Hepatocyte (in vitro differentiated cells): ENCODE measurements at regions not wholly inside any gene's neighbourhood (a gene's known extent, or its start where the extent isn't known, plus 50 kb on each side); places are given as distances from the start of the nearest gene placed in this dataset.

Source experiments
- DNase-seq: peaks from one replicate; pipeline ENCODE4 v3.0.0-alpha.2; 2016; ENCODE audit warnings: low spot score
- H2AFZ ChIP-seq: fragments of 200-600 bp; sonication (generic); 2 replicates; pipeline ENCODE4 v1.6.0; 2016; ENCODE audit warnings: antibody characterized with exemption, mild to moderate bottlenecking
- H3K27ac ChIP-seq: fragments of 200-600 bp; sonication (generic); 2 replicates; pipeline ENCODE4 v1.5.1; 2016; ENCODE audit warnings: mild to moderate bottlenecking
- H3K27me3 ChIP-seq: fragments of 200-600 bp; sonication (generic); 2 replicates; pipeline ENCODE4 v1.6.1; 2016
- H3K36me3 ChIP-seq: fragments of 200-600 bp; sonication (generic); replicated peaks from 2 replicates; pipeline ENCODE4 v1.5.1; 2016; ENCODE audit warnings: low read depth; ENCODE audit not compliant: insufficient read depth
- H3K4me1 ChIP-seq: fragments of 200-600 bp; sonication (generic); 2 replicates; pipeline ENCODE4 v1.5.1; 2016; ENCODE audit warnings: mild to moderate bottlenecking, moderate library complexity; ENCODE audit not compliant: insufficient read depth
- H3K4me2 ChIP-seq: fragments of 200-600 bp; sonication (generic); 2 replicates; pipeline ENCODE4 v1.6.0; 2016
- H3K4me3 ChIP-seq: fragments of 200-600 bp; sonication (generic); 2 replicates; pipeline ENCODE4 v1.5.1; 2016; ENCODE audit warnings: mild to moderate bottlenecking
- H3K79me2 ChIP-seq: fragments of 200-600 bp; sonication (generic); 2 replicates; pipeline ENCODE4 v1.6.0; 2017; ENCODE audit warnings: mild to moderate bottlenecking
- H3K9me2 ChIP-seq: fragments of 200-600 bp; sonication (generic); replicated peaks from 2 replicates; pipeline ENCODE4 v1.6.0; 2017; ENCODE audit warnings: mild to moderate bottlenecking; ENCODE audit not compliant: insufficient read depth
- H3K9me3 ChIP-seq: fragments of 200-600 bp; sonication (generic); 2 replicates; pipeline ENCODE4 v1.5.1; 2016; ENCODE audit warnings: low read depth, mild to moderate bottlenecking
- H4K20me1 ChIP-seq: fragments of 200-600 bp; sonication (generic); 2 replicates; pipeline ENCODE4 v1.6.0; 2016; ENCODE audit warnings: mild to moderate bottlenecking; ENCODE audit not compliant: insufficient read depth, poor library complexity, severe bottlenecking
- EZH2 ChIP-seq: fragments of 200-600 bp; sonication (generic); IDR thresholded peaks from 2 replicates; pipeline ENCODE4 v1.6.1; 2016; ENCODE audit warnings: antibody characterized with exemption, mild to moderate bottlenecking, borderline replicate concordance
- EZH2phosphoT487 ChIP-seq: fragments of 200-600 bp; sonication (generic); IDR thresholded peaks from one replicate; pipeline ENCODE4 v1.6.1; 2018; ENCODE audit warnings: antibody characterized with exemption, mild to moderate bottlenecking, low read depth, moderate library complexity; ENCODE audit not compliant: unreplicated experiment, severe bottlenecking
- WGBS: methylation state at CpG from one replicate; pipeline ENCODE4 v1.1.6; 2016; ENCODE audit warnings: low lambda C conversion rate; ENCODE audit errors: missing lambda C conversion rate; 5-methylcytosine and 5-hydroxymethylcytosine counted together
- TF ChIP-seq, protein P1 (sequence below): fragments of 200-600 bp; sonication (generic); IDR thresholded peaks from 2 replicates; pipeline ENCODE4 v1.5.1; 2016; ENCODE audit warnings: antibody characterized with exemption, mild to moderate bottlenecking; ENCODE audit not compliant: poor library complexity

DNA sequence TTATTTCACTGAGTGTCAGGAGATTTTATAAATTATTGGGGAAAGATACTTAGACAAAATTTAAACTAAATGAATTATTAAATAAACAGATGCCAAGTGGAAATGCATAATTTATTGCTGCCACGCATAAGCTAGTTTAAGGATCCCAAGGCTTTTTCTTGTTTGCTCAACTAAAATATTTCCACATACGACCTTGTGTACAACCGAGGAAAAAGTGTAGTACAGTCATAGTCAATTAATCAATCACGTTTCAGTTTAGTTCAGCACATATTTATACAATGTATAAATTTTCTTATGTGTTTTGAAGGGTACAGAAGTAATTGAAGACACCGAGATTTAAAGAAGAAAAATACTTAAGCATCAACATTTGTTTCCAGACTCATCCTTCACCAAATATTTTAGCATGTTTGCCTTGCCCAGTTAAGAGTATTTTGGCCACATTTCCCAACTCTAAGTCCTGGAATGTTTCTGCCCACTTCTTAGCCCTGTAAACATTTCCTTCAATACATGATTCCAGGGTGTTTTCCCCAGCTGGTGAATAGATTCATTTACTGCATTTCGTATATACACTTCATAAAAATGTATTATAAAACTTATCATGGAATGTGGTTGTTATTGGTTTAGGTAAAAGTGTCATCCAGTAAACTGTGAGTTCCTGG is 652.9 kb downstream of the ELAVL2 start:
- Histone ChIP-seq H3K4me2 (no peak overlapping the region), H3K79me2 (no peaks in the 10 kb centered on the region), H3K9me2 (no peaks in the 10 kb centered on the region), H3K4me3 (no peak overlapping the region), H3K4me1 (no peaks in the 10 kb centered on the region), H3K27me3 (no peaks in the 10 kb centered on the region), H4K20me1 (no peaks in the 10 kb centered on the region), H3K36me3 (no peaks in the 10 kb centered on the region), H3K27ac (no peak overlapping the region), H2AFZ (no peak overlapping the region), H3K9me3 (peaks cover 3% of the 10 kb centered on the region)
- TF ChIP-seq EZH2phosphoT487 (no peak), EZH2 (no peak)
- TF ChIP-seq, protein P1, sequence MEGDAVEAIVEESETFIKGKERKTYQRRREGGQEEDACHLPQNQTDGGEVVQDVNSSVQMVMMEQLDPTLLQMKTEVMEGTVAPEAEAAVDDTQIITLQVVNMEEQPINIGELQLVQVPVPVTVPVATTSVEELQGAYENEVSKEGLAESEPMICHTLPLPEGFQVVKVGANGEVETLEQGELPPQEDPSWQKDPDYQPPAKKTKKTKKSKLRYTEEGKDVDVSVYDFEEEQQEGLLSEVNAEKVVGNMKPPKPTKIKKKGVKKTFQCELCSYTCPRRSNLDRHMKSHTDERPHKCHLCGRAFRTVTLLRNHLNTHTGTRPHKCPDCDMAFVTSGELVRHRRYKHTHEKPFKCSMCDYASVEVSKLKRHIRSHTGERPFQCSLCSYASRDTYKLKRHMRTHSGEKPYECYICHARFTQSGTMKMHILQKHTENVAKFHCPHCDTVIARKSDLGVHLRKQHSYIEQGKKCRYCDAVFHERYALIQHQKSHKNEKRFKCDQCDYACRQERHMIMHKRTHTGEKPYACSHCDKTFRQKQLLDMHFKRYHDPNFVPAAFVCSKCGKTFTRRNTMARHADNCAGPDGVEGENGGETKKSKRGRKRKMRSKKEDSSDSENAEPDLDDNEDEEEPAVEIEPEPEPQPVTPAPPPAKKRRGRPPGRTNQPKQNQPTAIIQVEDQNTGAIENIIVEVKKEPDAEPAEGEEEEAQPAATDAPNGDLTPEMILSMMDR: no peak
- no peak for DNase-seq
- WGBS: 76% methylated on average over 6 of the region's 6 CpGs

DNA sequence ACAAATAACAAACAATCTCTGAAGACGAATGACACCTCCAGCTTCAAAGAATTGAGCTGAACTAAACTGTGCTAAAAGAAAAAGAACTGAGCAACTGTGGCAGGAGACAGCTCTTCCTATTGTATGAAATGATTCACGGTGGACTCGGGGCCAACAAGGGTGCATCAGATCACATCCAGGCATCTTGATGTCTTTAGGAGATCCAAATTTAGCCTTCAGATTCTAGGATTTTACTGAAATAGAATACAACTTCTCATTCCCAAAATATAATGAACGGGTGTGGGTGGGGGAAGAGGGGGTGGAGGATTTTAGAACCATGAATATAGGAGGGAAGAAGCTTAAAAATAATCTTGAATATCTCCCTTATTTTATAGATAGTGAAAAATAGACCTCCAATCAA is 631.8 kb downstream of the ELAVL2 start:
- Histone ChIP-seq H2AFZ (no peak overlapping the region), H3K9me2 (no peaks in the 10 kb centered on the region), H3K4me1 (no peaks in the 10 kb centered on the region), H3K4me2 (no peak overlapping the region), H4K20me1 (no peaks in the 10 kb centered on the region), H3K27me3 (no peaks in the 10 kb centered on the region), H3K27ac (no peak overlapping the region), H3K36me3 (no peaks in the 10 kb centered on the region), H3K9me3 (no peaks in the 10 kb centered on the region), H3K79me2 (no peaks in the 10 kb centered on the region), H3K4me3 (no peak overlapping the region)
- DNase-seq: no peak
- TF ChIP-seq EZH2: no peak
- TF ChIP-seq, protein P1: no peak
- no peak for TF ChIP-seq EZH2phosphoT487
- WGBS: 89% methylated on average over 4 of the region's 4 CpGs

DNA sequence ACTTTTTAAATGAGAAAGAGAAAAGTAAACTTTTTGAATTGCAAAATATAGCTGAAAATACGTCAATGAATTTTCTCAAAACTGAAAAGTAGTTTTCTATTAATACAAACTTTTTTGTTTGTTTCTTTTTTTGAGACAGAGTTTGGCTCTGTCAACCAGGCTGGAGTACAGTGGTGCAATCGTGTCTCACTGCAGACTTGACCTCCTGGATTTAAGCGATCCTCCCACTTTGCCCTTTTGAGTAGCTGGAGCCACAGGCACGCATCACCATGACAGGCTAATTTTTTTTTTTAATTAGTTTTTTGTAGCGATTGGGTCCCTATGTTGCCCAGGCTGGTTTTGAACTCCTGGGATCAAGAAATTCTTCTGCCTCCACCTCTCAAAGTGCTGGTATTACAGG is 610.4 kb downstream of the ELAVL2 start:
- no peaks in the 10 kb centered on the region for H3K36me3 ChIP-seq
- no peak overlapping the region for H3K4me3 ChIP-seq
- H3K9me2 ChIP-seq: no peaks in the 10 kb centered on the region
- WGBS: 80% methylated on average over 5 of the region's 5 CpGs
- no peak overlapping the region for H3K4me2 ChIP-seq
- H3K9me3 ChIP-seq: no peaks in the 10 kb centered on the region
- H4K20me1 ChIP-seq: no peaks in the 10 kb centered on the region
- no peaks in the 10 kb centered on the region for H3K4me1 ChIP-seq
- no peaks in the 10 kb centered on the region for H3K79me2 ChIP-seq
- TF ChIP-seq EZH2: no peak
- TF ChIP-seq, protein P1: no peak
- TF ChIP-seq EZH2phosphoT487: no peak
- no peak overlapping the region for H3K27ac ChIP-seq
- H2AFZ ChIP-seq: no peak overlapping the region
- no peaks in the 10 kb centered on the region for H3K27me3 ChIP-seq
- DNase-seq: no peak
